Peyer's patch (tissue), 4 donors: ENCODE measurements at regions not wholly inside any gene's neighbourhood (a gene's known extent, or its start where the extent isn't known, plus 50 kb on each side); places are given as distances from the start of the nearest gene placed in this dataset.

Experiments used
- POLR2A ChIP-seq, 2 donors: fragments of 450-650 bp; IDR thresholded peaks; one replicate each; pipeline ENCODE4 v1.5.1; 2017; ENCODE audit warnings: antibody characterized with exemption in 2 of 2, mild to moderate bottlenecking in 2 of 2, moderate library complexity in 2 of 2
- TF ChIP-seq, protein P1 (sequence below), 6 experiments: fragments of 450-650 bp in 4 of 6; fragments of 200-600 bp in 2 of 6; sonication (generic) in 1 of 6; IDR thresholded peaks; one replicate each; pipeline ENCODE4 v1.5.1; 2017 to 2019; ENCODE audit warnings: antibody characterized with exemption in 6 of 6, mild to moderate bottlenecking in 3 of 6, moderate library complexity in 1 of 6

DNA sequence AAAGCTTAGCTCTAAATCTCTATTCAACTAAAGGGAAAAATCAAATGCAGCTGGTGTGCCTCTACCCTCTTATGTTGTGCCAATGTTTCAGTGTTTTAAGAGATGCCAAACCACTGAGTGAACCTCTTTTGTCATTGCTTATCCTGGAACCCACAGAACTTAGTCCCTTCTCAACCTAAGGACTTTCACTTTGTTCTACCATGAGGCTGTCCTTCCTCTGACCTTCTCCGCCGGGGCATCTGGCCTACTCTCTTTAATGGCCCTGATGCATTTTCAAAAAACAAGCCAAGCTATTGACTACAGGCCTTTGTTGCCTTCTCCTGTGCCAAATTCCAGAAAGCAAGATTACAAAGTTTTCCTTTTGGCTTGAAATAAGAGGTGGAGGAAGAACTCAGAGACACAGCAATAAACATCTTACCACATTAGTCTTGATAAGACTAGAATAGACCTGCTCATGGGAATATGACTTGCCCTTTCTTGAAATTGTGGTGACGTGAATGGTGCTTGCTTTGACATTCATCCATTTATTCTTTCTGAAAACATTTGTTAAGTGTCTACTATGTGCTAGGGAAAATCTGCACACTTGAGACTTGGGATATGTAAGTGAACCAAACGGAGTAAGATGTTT is 253.2 kb upstream of the SMIM30 start:
- TF ChIP-seq, protein P1, sequence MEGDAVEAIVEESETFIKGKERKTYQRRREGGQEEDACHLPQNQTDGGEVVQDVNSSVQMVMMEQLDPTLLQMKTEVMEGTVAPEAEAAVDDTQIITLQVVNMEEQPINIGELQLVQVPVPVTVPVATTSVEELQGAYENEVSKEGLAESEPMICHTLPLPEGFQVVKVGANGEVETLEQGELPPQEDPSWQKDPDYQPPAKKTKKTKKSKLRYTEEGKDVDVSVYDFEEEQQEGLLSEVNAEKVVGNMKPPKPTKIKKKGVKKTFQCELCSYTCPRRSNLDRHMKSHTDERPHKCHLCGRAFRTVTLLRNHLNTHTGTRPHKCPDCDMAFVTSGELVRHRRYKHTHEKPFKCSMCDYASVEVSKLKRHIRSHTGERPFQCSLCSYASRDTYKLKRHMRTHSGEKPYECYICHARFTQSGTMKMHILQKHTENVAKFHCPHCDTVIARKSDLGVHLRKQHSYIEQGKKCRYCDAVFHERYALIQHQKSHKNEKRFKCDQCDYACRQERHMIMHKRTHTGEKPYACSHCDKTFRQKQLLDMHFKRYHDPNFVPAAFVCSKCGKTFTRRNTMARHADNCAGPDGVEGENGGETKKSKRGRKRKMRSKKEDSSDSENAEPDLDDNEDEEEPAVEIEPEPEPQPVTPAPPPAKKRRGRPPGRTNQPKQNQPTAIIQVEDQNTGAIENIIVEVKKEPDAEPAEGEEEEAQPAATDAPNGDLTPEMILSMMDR (IDR thresholded peaks at IDR 0.05) = no peak
- TF ChIP-seq POLR2A (IDR thresholded peaks at IDR 0.05) = no peak
